T-helper 2 cell (primary cell): ENCODE measurements at regions not wholly inside any gene's neighbourhood (a gene's known extent, or its start where the extent isn't known, plus 50 kb on each side); places are given as distances from the start of the nearest gene placed in this dataset.
"Not testable (repeated sequence)": the region's sequence is repeated elsewhere in the genome, so short reads cannot be mapped to it uniquely, and the experiment has no call there.

Source experiments
- DNase-seq, 5 experiments: peaks; one replicate each; pipeline versions ENCODE4 v3.0.0 to v3.0.0-alpha.2; 2012 to 2022

GRCh38 chr3:168975576-168975975, 687.9 kb downstream of the MECOM start:
- DNase-seq: no peak

- no peak for DNase-seq
These were observed 688.7 kb downstream of the MECOM start for GRCh38 chr3:168974617-168975403.

DNA sequence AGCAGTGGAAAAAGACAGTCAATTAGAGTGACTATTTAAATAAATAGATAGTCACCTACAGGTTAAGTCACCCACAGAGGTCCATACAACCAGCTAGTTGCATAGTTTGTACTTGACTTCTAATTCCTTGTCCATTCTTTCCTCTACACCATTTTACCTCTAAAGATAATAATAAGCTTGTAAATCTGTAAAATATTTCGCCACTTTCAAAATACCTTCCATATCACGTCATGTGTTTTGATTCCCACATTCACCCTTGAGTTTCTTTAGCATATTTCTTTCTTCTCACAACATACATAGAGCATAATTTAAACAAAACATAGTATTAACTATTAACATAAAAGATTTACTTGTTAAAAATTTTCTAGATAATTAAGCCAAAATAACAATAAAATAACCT, 689.6 kb downstream of the MECOM start:
- DNase-seq: no peak

DNA sequence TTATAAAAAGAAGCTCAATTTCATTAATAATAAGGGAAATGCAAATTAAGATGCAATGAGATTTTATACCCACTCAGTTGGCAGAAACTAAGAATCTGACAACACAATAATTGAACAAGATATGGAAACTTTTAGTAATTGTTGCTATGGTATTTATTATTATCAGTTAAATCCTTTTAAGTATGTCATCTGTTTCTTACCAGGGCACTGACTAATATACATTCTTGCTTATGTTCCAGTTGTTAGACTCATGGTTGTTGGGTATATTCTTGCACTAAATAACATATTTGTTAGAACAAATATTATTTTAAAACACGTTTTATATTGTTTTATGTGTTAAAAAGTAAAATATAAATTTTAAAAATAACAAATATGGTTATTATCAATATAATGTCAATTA, 690.3 kb downstream of the MECOM start:
- DNase-seq: no peak

- DNase-seq: no peak
These were observed 694.9 kb downstream of the MECOM start for GRCh38 chr3:168968609-168969008.

GRCh38 chr3:168964736-168965135, 698.8 kb downstream of the MECOM start:
- no peak for DNase-seq

- no peak for DNase-seq
These were observed 702.2 kb downstream of the MECOM start for GRCh38 chr3:168961271-168961670.

GRCh38 chr3:168959731-168960130, 703.8 kb downstream of the MECOM start:
- no peak for DNase-seq

DNA sequence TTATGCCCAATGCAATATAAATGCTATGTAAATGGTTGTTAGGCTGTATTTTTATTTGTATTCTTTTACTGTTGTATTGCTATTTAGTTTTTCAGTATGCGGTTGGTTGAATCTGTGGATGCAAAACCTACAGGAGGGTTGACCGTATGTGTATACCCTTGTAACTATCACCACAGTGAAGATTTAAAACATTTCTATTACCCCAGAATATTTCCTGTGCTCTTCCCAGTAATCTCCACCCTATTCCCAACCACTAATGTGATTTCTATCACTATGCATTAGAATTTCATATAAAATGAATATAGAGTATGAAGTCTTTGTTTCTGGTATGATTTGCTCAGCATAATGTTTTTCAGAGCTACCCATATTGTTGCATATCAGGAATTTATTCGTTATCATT, 705.0 kb downstream of the MECOM start:
- no peak for DNase-seq

- no peak for DNase-seq
These were observed 707.4 kb downstream of the MECOM start for GRCh38 chr3:168956076-168956475.

DNA sequence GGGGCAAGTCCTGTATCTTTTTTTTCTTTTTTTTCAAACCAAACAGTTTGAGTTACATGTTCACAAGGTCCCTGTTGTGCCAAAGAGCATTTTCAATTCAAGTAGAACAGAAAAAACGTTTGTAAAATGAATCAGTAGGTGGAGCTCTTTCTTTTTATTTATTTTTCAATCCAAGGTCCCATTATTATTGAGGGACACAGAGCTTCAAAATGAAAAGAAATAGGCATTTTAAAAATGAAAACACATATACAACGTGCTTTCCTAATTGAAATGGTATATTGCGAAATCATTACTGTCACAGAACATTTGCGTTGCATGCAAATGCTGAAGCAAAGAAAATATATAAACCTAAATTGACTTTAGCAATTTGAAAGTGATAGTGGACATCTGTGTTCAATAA, 711.0 kb downstream of the MECOM start:
- no peak for DNase-seq

GRCh38 chr3:168951884-168952283, 711.6 kb downstream of the MECOM start:
- DNase-seq: no peak

GRCh38 chr3:168951368-168951767, 712.1 kb downstream of the MECOM start:
- no peak for DNase-seq

GRCh38 chr3:168950622-168951021, 712.9 kb downstream of the MECOM start:
- DNase-seq: no peak

DNA sequence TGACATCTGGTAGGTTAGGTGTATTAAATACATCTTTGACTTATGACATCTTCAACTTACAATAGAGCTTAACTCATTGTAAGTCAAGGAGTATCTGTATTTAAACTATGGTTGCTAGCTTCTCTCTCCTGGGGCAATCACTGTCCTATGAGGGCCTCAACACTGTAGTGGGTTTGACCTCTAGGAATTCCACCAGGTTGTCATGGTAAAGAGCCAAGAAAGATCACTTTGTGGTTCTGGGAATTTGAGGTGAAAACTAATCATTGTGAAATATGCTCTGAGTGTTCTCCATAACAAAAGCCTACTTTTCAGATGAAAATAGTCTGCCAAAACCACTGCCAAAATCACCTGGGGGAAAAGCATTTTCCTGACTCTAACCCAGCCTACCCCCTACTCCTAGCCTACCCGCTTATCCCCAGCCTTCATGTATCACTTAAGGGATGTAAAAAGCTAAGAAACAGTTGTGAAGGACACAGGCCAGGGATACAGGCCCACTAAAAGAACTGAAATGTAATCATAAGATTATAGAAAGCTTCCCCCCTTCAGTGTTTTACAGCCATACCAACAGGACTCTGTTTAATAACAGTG, 723.8 kb downstream of the MECOM start:
- DNase-seq: no peak

GRCh38 chr3:168933614-168934013, 729.9 kb downstream of the MECOM start:
- DNase-seq: no peak

- not testable (repeated sequence) for DNase-seq
These were observed 733.5 kb downstream of the MECOM start for GRCh38 chr3:168929997-168930396.

- no peak for DNase-seq
These were observed 737.1 kb downstream of the MECOM start for GRCh38 chr3:168926426-168926825.

DNA sequence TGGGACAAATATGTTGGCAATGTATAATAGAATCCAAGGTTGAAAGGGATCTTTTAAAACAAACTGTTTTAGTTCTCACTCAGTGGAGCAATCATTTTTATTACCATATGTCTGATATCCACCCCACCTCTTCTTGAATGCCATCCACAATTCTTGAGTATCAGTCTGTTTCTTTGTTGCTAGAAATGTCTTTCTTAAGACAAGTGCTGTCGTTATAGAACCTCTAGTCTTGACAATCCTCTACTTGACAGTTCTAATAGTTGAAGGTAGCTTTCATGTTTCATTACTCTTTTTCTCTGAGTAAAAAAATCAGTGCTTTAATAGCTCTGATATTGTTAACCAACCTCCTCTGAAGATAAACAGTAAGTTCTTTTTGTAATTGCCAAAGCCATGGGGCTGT, 737.9 kb downstream of the MECOM start:
- DNase-seq: no peak

GRCh38 chr3:168914662-168915061, 748.9 kb downstream of the MECOM start:
- DNase-seq: no peak

DNA sequence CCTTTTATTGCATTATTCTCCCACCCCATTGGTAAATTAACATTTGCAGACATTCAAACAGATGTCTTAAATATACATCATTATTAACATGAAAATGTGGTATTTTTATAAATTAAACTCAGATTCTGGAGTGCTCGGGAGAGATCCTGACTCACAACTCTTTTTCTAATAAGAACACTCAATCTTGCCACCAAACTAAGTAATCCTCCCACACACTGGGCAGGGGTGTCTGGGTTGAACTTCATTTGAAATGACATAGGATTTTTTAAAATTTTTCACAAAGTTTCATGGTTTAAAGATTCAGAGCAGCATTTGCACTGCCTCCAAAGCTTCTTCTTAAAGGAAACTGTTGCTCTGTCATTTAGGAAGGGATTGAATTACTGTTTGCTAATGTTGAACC, 754.3 kb downstream of the MECOM start:
- DNase-seq: no peak

DNA sequence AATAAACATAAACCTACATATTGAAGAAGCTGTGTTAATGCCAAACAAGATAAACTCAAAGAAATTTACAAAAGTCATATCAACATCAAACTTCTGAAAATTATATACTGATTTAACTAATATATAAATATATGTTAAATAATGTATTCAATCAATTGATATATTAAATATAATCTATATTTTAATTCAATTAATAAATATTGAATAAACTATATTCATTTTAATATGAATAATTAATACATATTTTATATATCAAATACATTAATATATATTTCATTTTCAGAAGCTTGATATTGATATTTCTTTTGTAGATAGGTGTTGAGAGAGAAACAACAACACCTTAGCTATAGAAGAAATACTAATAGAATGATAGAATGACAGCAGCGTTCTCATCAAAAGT, 768.1 kb downstream of the MECOM start:
- DNase-seq: no peak

- no peak for DNase-seq
These were observed 769.3 kb downstream of the MECOM start for GRCh38 chr3:168894214-168894613.

GRCh38 chr3:168889666-168890065, 773.8 kb downstream of the MECOM start:
- DNase-seq: no peak

DNA sequence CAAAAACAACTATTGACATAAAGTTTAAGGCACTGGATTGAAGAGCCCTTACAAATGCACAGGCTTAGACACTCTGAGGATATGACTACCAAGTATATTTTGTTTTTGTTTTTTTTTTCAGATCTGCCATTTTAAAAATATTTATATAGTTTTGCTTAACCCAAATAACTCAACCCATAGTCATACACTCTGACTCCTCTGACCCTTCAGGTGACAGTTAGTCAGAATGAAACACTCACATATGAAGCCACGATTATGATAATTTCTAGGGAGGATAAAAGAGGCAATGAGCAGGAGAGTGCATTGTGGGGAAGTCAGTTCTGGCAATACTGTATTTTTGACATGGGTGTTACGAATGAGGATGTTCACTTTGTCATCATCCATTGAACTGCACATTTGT, 774.7 kb downstream of the MECOM start:
- DNase-seq: no peak
